ENCODE measurements at regions not wholly inside any gene's neighbourhood (a gene's known extent, or its start where the extent isn't known, plus 50 kb on each side); places are given as distances from the start of the nearest gene placed in this dataset.

GRCh38 chr17:52227926-52228325, 69.4 kb upstream of the CA10 start:
- DNase-seq (ENCODE audit: low read depth) = no peak

GRCh38 chr17:52213451-52213850, 54.9 kb upstream of the CA10 start:
- DNase-seq (ENCODE audit: low read depth) = no peak

DNA sequence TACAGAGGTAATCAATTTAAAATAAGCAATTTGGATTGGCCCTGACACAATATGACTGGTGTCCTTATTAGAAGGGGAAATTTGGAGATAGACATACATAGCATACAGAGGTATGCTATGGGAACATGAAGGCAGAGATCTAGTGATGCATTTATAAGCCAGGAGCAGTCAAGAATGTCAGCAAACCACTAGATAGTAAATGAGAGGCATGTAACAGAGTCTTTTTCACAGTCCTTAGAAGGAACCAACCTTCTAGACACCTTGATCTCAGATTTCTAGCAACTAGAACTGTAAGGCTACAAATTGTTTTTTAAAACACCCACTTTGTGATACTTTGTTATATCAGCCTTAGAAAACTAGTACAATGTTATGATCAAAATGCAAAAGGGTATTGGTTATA, 54.3 kb upstream of the CA10 start:
- DNase-seq (ENCODE audit: low read depth) = no peak

- no peak for DNase-seq (ENCODE audit: low read depth)
Observed at GRCh38 chr17:52209507-52209906, 51.0 kb upstream of the CA10 start.

Data from fibroblast of gingiva (primary cell).